RWPE1 (cell line): ENCODE measurements at regions not wholly inside any gene's neighbourhood (a gene's known extent, or its start where the extent isn't known, plus 50 kb on each side); places are given as distances from the start of the nearest gene placed in this dataset.

Experiments
- CTCF ChIA-PET: fragments of 350-600 bp; sonication (Branson Sonifier 250); formaldehyde crosslinking; extraction: SDS; loops from one replicate; lab custom pipeline; 2021; lab: Yijun Ruan, JAX
- POLR2A ChIA-PET: fragments of 400-600 bp; formaldehyde crosslinking; extraction: SDS; loops from one replicate; lab custom pipeline; 2020; ENCODE audit warnings: antibody characterized with exemption; ENCODE audit not compliant: low non-redundant PET; lab: Yijun Ruan, JAX
- DNase-seq: peaks from one replicate; pipeline ENCODE4 v3.0.0; 2012; ENCODE audit warnings: low spot score
- H3K27ac ChIP-seq: fragments of 450-650 bp; 2 replicates; pipeline ENCODE4 v1.5.1; 2017
- CTCF ChIP-seq: fragments of 450-650 bp; conservative IDR thresholded peaks from 2 replicates; pipeline ENCODE4 v1.5.1; 2017; ENCODE audit warnings: low read depth, mild to moderate bottlenecking

- CTCF ChIA-PET = no interaction called here
- DNase-seq = no peak
- POLR2A ChIA-PET = no interaction called here
- no peak for TF ChIP-seq CTCF
- no peak overlapping the region for H3K27ac ChIP-seq
Measured at GRCh38 chr14:104475802-104476201, 103.8 kb upstream of the C14orf180 start.

GRCh38 chr14:104476437-104476836 is 103.1 kb upstream of the C14orf180 start:
- no peak for DNase-seq
- TF ChIP-seq CTCF = no peak
- ChIA-PET CTCF (no interaction called here), POLR2A (no interaction called here)
- no peak overlapping the region for H3K27ac ChIP-seq

GRCh38 chr14:104477117-104477623 is 102.4 kb upstream of the C14orf180 start:
- H3K27ac ChIP-seq = no peak overlapping the region
- TF ChIP-seq CTCF = no peak
- ChIA-PET CTCF (interaction anchor here (0.6 kb wide), 1 partner anchor 218 kb away, joined by 3 read pairs; no protein-coding TSS in a partner anchor), POLR2A (no interaction called here)
- DNase-seq = no peak

- H3K27ac ChIP-seq = no peak overlapping the region
- DNase-seq = no peak
- no peak for TF ChIP-seq CTCF
- CTCF ChIA-PET = interaction anchor here (0.6 kb wide), 2 partner anchors 218 to 247 kb away, joined by 3 read pairs; no protein-coding TSS in a partner anchor
- POLR2A ChIA-PET = interaction anchor here (0.6 kb wide), 1 partner anchor 17 kb away, joined by 3 read pairs; no protein-coding TSS in a partner anchor
Measured at GRCh38 chr14:104477666-104478380, 101.7 kb upstream of the C14orf180 start.

- POLR2A ChIA-PET = no interaction called here
- DNase-seq = no peak
- CTCF ChIA-PET = interaction anchor here (0.6 kb wide), 1 partner anchor 247 kb away, joined by 3 read pairs; no protein-coding TSS in a partner anchor
- no peak for TF ChIP-seq CTCF
- no peak overlapping the region for H3K27ac ChIP-seq
Measured at GRCh38 chr14:104478656-104479055, 100.9 kb upstream of the C14orf180 start.

GRCh38 chr14:104479901-104480300 is 99.7 kb upstream of the C14orf180 start:
- no peak overlapping the region for H3K27ac ChIP-seq
- ChIA-PET POLR2A (no interaction called here), CTCF (interaction anchor here (0.5 kb wide), 1 partner anchor 1561 kb away, joined by 4 read pairs; no protein-coding TSS in a partner anchor)
- DNase-seq = no peak
- TF ChIP-seq CTCF = no peak
